ENCODE measurements at regions not wholly inside any gene's neighbourhood (a gene's known extent, or its start where the extent isn't known, plus 50 kb on each side); places are given as distances from the start of the nearest gene placed in this dataset.

GRCh38 chr5:108615216-108615615, 132.5 kb upstream of the FER start:
- intact Hi-C loops (cut with DNase I), result no loop called here
- TF ChIP-seq POLR2AphosphoS5 (IDR thresholded peaks at IDR 0.05) (no peak), CTCF (IDR thresholded peaks at IDR 0.05) (no peak), EP300 (IDR thresholded peaks at IDR 0.05) (no peak), POLR2A (IDR thresholded peaks at IDR 0.05) (no peak)

GRCh38 chr5:108607421-108607820, 140.3 kb upstream of the FER start:
- intact Hi-C loops (cut with DNase I), result no loop called here
- no peaks in the 10 kb centered on the region for H3K27me3 ChIP-seq
- WGBS, 2 donors, result 80 to 83% methylated on average over 1 of the region's 1 CpG
- H3K4me3 ChIP-seq, result no peak overlapping the region
- H3K4me1 ChIP-seq, result no peaks in the 10 kb centered on the region
- no peaks in the 10 kb centered on the region for H3K36me3 ChIP-seq
- H3K27ac ChIP-seq, result no peak overlapping the region
- TF ChIP-seq EP300 (IDR thresholded peaks at IDR 0.05), result no peak
- TF ChIP-seq CTCF (IDR thresholded peaks at IDR 0.05), result no peak
- no peak for TF ChIP-seq POLR2AphosphoS5 (IDR thresholded peaks at IDR 0.05)
- TF ChIP-seq POLR2A (IDR thresholded peaks at IDR 0.05), result no peak
- no peaks in the 10 kb centered on the region for H3K9me3 ChIP-seq
- no peak for DNase-seq

More at GRCh38 chr5:108615216-108615615, 132.5 kb upstream of the FER start:
- Histone ChIP-seq H3K27me3 (peaks cover 0 to 3% (median 0%) of the 10 kb centered on the region in 3 donors), H3K4me3 (no peak overlapping the region), H3K27ac (no peak overlapping the region), H3K36me3 (no peaks in the 10 kb centered on the region), H3K4me1 (no peaks in the 10 kb centered on the region), H3K9me3 (no peaks in the 10 kb centered on the region)
- WGBS, 2 donors, result 49 to 78% methylated on average over 2 of the region's 2 CpGs
- DNase-seq, result no peak

- TF ChIP-seq POLR2AphosphoS5 (IDR thresholded peaks at IDR 0.05), result no peak
- no peak for TF ChIP-seq POLR2A (IDR thresholded peaks at IDR 0.05)
- TF ChIP-seq CTCF (IDR thresholded peaks at IDR 0.05), result no peak
- TF ChIP-seq EP300 (IDR thresholded peaks at IDR 0.05), result no peak
- H3K4me1 ChIP-seq, result no peaks in the 10 kb centered on the region
- H3K4me3 ChIP-seq, result no peak overlapping the region
- no peak overlapping the region for H3K27ac ChIP-seq
- intact Hi-C loops (cut with DNase I), result no loop called here
- no peaks in the 10 kb centered on the region for H3K36me3 ChIP-seq
- DNase-seq, result no peak
- H3K27me3 ChIP-seq, result no peaks in the 10 kb centered on the region
- no peaks in the 10 kb centered on the region for H3K9me3 ChIP-seq
These were observed 141.5 kb upstream of the FER start for GRCh38 chr5:108606185-108606584.

- whole genome bisulfite sequencing, 2 donors, result 0 to 91% methylated on average over 1 of the region's 1 CpG
- Histone ChIP-seq H3K4me3 (no peak overlapping the region), H3K27ac (no peak overlapping the region), H3K27me3 (no peaks in the 10 kb centered on the region), H3K4me1 (no peaks in the 10 kb centered on the region), H3K36me3 (no peaks in the 10 kb centered on the region), H3K9me3 (no peaks in the 10 kb centered on the region)
- intact Hi-C loops (cut with DNase I), result no loop called here
- no peak for DNase-seq
- TF ChIP-seq POLR2AphosphoS5 (IDR thresholded peaks at IDR 0.05) (no peak), POLR2A (IDR thresholded peaks at IDR 0.05) (no peak), EP300 (IDR thresholded peaks at IDR 0.05) (no peak), CTCF (IDR thresholded peaks at IDR 0.05) (no peak)
These were observed 144.9 kb upstream of the FER start for GRCh38 chr5:108602830-108603229.

- peaks cover 0 to 3% (median 0%) of the 10 kb centered on the region in 4 donors for H3K9me3 ChIP-seq
- H3K4me3 ChIP-seq, result no peak overlapping the region
- TF ChIP-seq CTCF (IDR thresholded peaks at IDR 0.05) (no peak), POLR2A (IDR thresholded peaks at IDR 0.05) (no peak), POLR2AphosphoS5 (IDR thresholded peaks at IDR 0.05) (no peak), EP300 (IDR thresholded peaks at IDR 0.05) (no peak)
- intact Hi-C loops (cut with DNase I), result no loop called here
- no peak for DNase-seq
- WGBS, 2 donors, result 92% methylated on average over 2 of the region's 2 CpGs
- no peaks in the 10 kb centered on the region for H3K27me3 ChIP-seq
- H3K36me3 ChIP-seq, result no peaks in the 10 kb centered on the region
- no peaks in the 10 kb centered on the region for H3K4me1 ChIP-seq
- no peak overlapping the region for H3K27ac ChIP-seq
These were observed 156.9 kb upstream of the FER start for GRCh38 chr5:108590799-108591198.
